Keratinocyte (primary cell): ENCODE measurements at regions not wholly inside any gene's neighbourhood (a gene's known extent, or its start where the extent isn't known, plus 50 kb on each side); places are given as distances from the start of the nearest gene placed in this dataset.

Experiments used
- DNase-seq: peaks from one replicate; pipeline ENCODE4 v3.0.0-alpha.2; 2011; ENCODE audit warnings: low read depth, missing footprints, low spot score
- FAIRE-seq: peaks from 2 replicates; lab custom pipeline; 2011; peaks lifted over from hg19 to GRCh38; lab: Jason Lieb, UNC
- H2AFZ ChIP-seq: 2 replicates; pipeline ENCODE4 v1.6.0; 2012; ENCODE audit warnings: low read length, control low read depth, inconsistent platforms; ENCODE audit not compliant: control insufficient read depth
- H3K27ac ChIP-seq: 2 replicates; pipeline ENCODE4 v1.5.1; 2011; ENCODE audit warnings: low read length; ENCODE audit not compliant: control insufficient read depth, insufficient read depth
- H3K27me3 ChIP-seq: 3 replicates; pipeline ENCODE4 v1.6.0; 2011; ENCODE audit warnings: low read length; ENCODE audit not compliant: control insufficient read depth, insufficient read depth; ENCODE audit errors: extremely low read depth
- H3K36me3 ChIP-seq, 2 experiments: 2 replicates in 1 of 2; 3 replicates in 1 of 2; pipeline ENCODE4 v1.5.1; 2011; ENCODE audit warnings: low read length in 2 of 2, mild to moderate bottlenecking in 1 of 2; ENCODE audit not compliant: control insufficient read depth in 2 of 2, insufficient read depth in 2 of 2; ENCODE audit errors: extremely low read depth in 1 of 2
- H3K4me1 ChIP-seq: 3 replicates; pipeline ENCODE4 v1.5.1; 2011; ENCODE audit warnings: low read length; ENCODE audit not compliant: control insufficient read depth, insufficient read depth; ENCODE audit errors: extremely low read depth
- H3K4me2 ChIP-seq: 3 replicates; pipeline ENCODE4 v1.6.0; 2011; ENCODE audit warnings: low read depth, low read length; ENCODE audit not compliant: control insufficient read depth, insufficient read depth; ENCODE audit errors: extremely low read depth
- H3K4me3 ChIP-seq, 3 experiments: fragments of 200-600 bp in 1 of 3; sonication (generic) in 1 of 3; 2 replicates in 2 of 3; 3 replicates in 1 of 3; pipeline ENCODE4 v1.5.1; 2011 to 2016; ENCODE audit warnings: low read length in 3 of 3, mild to moderate bottlenecking in 3 of 3, control low read depth in 2 of 3, inconsistent platforms in 1 of 3, low read depth in 1 of 3, mixed read lengths in 1 of 3, mixed run types in 1 of 3, moderate library complexity in 1 of 3; ENCODE audit not compliant: control insufficient read depth in 2 of 3, insufficient read depth in 2 of 3; ENCODE audit errors: extremely low read depth in 1 of 3
- H3K79me2 ChIP-seq: 2 replicates; pipeline ENCODE4 v1.6.0; 2012; ENCODE audit warnings: low read length; ENCODE audit not compliant: control insufficient read depth, insufficient read depth
- H3K9ac ChIP-seq: 3 replicates; pipeline ENCODE4 v1.6.0; 2011; ENCODE audit warnings: low read length; ENCODE audit not compliant: control insufficient read depth, insufficient read depth; ENCODE audit errors: extremely low read depth
- H3K9me1 ChIP-seq: 3 replicates; pipeline ENCODE4 v1.6.0; 2011; ENCODE audit warnings: low read length; ENCODE audit not compliant: control insufficient read depth, insufficient read depth; ENCODE audit errors: extremely low read depth
- H3K9me3 ChIP-seq: 2 replicates; pipeline ENCODE4 v1.5.1; 2012; ENCODE audit warnings: low read depth, low read length; ENCODE audit not compliant: control insufficient read depth
- H4K20me1 ChIP-seq: 3 replicates; pipeline ENCODE4 v1.6.0; 2011; ENCODE audit warnings: low read length; ENCODE audit not compliant: control insufficient read depth, insufficient read depth; ENCODE audit errors: extremely low read depth
- CTCF ChIP-seq, 3 experiments: IDR thresholded peaks in 1 of 3; conservative IDR thresholded peaks in 1 of 3; optimal IDR thresholded peaks in 1 of 3; 2 replicates in 2 of 3; 3 replicates in 1 of 3; pipeline versions ENCODE3 to v1.5.1; 2011; ENCODE audit warnings: low read length in 3 of 3, mild to moderate bottlenecking in 3 of 3, moderate library complexity in 2 of 3, control low read depth in 1 of 3, inconsistent platforms in 1 of 3; ENCODE audit not compliant: insufficient read depth in 2 of 3; ENCODE audit errors: extremely low read depth in 1 of 3
- EZH2 ChIP-seq: IDR thresholded peaks from one replicate; pipeline ENCODE4 v1.6.1; 2012; ENCODE audit warnings: inconsistent platforms, mild to moderate bottlenecking, low read length, moderate library complexity
- dilution Hi-C: fragments of 300-500 bp; cut with MboI; formaldehyde crosslinking; loops from one replicate; pipeline ENCODE4 v1.7.0; 2020; ENCODE audit warnings: low sequenced_read_pairs; ENCODE audit not compliant: extremely low pct_ligation_motif_present

- Histone ChIP-seq H3K9me1 (peaks cover 3% of the 10 kb centered on the region), H3K9me3 (no peaks in the 10 kb centered on the region), H3K4me1 (no peaks in the 10 kb centered on the region), H3K9ac (no peak overlapping the region), H3K27ac (no peak overlapping the region), H2AFZ (no peak overlapping the region), H3K4me2 (no peak overlapping the region), H3K4me3 (no peak overlapping the region), H3K36me3 (no peaks in the 10 kb centered on the region), H3K27me3 (no peaks in the 10 kb centered on the region), H4K20me1 (no peaks in the 10 kb centered on the region), H3K79me2 (no peaks in the 10 kb centered on the region)
- DNase-seq (no peak), FAIRE-seq (no peak)
- TF ChIP-seq EZH2: no peak
- no peak for TF ChIP-seq CTCF (optimal IDR thresholded peaks at IDR 0.05 in 1 of 3, IDR thresholded peaks at IDR 0.05 in 1 of 3, conservative IDR thresholded peaks at IDR 0.05 in 1 of 3; ENCODE audit: extremely low read depth in 1 of 3, insufficient read depth in 2 of 3, low read length in 3 of 3)
- dilution Hi-C loops: no loop called here
Measured at GRCh38 chr2:47721296-47721695, 61.6 kb upstream of the MSH6 start.

- H2AFZ ChIP-seq: no peak overlapping the region
- no peak overlapping the region for H3K4me3 ChIP-seq
- no peaks in the 10 kb centered on the region for H3K79me2 ChIP-seq
- dilution Hi-C loops: no loop called here
- H3K9me1 ChIP-seq: peaks cover 3% of the 10 kb centered on the region
- H3K27ac ChIP-seq: no peak overlapping the region
- no peaks in the 10 kb centered on the region for H3K36me3 ChIP-seq
- H4K20me1 ChIP-seq: no peaks in the 10 kb centered on the region
- no peaks in the 10 kb centered on the region for H3K9me3 ChIP-seq
- FAIRE-seq (no peak), DNase-seq (no peak)
- H3K4me2 ChIP-seq: no peak overlapping the region
- H3K27me3 ChIP-seq: no peaks in the 10 kb centered on the region
- TF ChIP-seq EZH2 (no peak), CTCF (optimal IDR thresholded peaks at IDR 0.05 in 1 of 3, IDR thresholded peaks at IDR 0.05 in 1 of 3, conservative IDR thresholded peaks at IDR 0.05 in 1 of 3; ENCODE audit: extremely low read depth in 1 of 3, insufficient read depth in 2 of 3, low read length in 3 of 3) (no peak)
- H3K9ac ChIP-seq: no peak overlapping the region
- H3K4me1 ChIP-seq: no peaks in the 10 kb centered on the region
Measured at GRCh38 chr2:47720559-47720958, 62.4 kb upstream of the MSH6 start.
